IPS-NIHi7 (cell line): ENCODE measurements at regions not wholly inside any gene's neighbourhood (a gene's known extent, or its start where the extent isn't known, plus 50 kb on each side); places are given as distances from the start of the nearest gene placed in this dataset.

Source experiments
- DNase-seq: peaks from one replicate; pipeline ENCODE4 v3.0.0; 2012; ENCODE audit warnings: mixed read lengths; ENCODE audit errors: extremely low spot score

DNA sequence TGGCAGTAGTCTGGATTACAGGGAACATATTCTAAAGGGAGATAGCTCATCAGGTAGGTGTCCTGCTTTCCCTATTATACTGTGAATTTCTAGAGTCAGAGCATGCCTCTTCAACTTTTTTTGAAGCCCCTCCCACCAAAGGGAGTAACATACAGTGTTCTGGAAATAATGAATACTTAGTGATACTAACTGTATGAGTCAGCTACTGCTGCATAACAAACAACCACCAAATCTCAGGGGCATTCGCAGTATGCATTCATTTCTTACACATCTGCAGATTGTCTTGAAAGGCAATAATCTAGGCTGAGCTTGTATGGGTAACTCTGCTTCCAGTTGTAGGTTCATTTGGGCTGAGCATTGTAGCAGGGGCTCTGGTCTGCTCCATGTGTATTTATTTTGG is 409.7 kb upstream of the SPRED2 start:
- DNase-seq: no peak

DNA sequence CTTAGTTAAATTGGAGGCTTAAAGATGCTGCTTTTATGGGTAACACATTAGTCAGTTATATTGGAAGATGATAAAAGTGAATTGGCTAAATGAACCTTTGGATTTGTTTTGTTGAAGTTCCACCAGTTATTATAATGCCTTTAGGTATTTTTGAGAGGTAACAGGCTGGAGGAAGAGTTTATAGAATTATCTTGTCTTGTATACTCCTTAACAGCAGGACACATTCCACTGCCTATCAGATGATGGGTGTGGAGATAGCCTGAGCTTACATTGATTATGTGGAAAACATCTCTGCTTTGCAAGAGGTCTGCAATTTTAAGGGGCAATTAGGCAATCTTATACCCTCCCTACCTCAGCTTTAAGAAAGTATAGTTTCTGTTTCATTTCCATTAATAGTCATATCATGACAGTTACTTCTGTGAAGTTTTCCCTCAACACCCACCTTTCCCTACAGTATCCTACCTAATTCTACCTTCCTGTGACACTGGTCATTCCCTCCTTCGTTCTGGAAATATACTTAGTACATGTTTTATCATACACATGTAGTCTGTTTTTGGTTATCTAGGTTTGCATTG is 403.7 kb upstream of the SPRED2 start:
- no peak for DNase-seq

- DNase-seq: no peak
Measured at GRCh38 chr2:65834771-65835475, 402.5 kb upstream of the SPRED2 start.

GRCh38 chr2:65834062-65834461 is 401.7 kb upstream of the SPRED2 start:
- DNase-seq: peak; percentile 20

GRCh38 chr2:65831509-65831908 is 399.1 kb upstream of the SPRED2 start:
- DNase-seq: no peak

DNA sequence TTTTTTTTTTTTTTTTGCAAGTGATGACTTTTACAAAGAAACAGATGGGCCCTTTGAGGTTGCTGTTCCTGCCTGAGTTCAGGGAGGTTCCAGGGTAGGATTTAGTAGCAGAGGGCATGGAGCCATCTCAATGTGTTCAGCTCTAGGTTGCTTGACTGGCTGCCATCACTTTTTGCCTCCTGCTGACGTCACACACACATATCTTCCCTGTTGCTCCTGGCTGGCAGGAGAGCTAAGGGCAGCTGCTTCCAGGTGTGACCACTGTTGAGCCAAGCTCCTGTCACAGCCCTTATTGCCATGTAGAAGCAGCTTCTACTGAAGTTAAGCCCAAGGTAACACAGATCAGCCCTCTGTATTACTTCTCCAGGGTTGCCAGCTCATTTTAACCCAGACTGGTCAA is 394.2 kb upstream of the SPRED2 start:
- DNase-seq: no peak

DNA sequence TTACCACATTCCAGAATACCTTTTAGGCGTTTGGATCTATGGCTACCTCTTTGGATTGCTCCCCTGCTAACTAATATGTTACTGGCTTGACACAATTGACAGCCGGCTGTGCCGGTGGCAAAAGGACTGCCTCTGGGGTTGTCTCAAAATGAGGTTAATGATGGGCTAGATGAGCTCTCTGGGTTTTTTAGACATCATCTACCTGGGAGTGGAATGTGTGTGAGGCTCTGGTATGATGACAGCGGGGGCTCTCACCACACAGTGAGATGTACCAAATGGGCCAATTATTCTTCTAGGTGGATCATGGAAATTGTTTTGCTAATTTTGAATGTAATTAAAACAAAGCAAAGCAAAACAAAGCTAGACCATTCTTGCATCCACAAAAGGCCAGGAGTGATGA is 391.1 kb upstream of the SPRED2 start:
- no peak for DNase-seq

GRCh38 chr2:65820454-65820853 is 388.1 kb upstream of the SPRED2 start:
- no peak for DNase-seq

- DNase-seq: no peak
Measured at GRCh38 chr2:65819963-65820362, 387.6 kb upstream of the SPRED2 start.

GRCh38 chr2:65818873-65819451 is 386.6 kb upstream of the SPRED2 start:
- DNase-seq: no peak

GRCh38 chr2:65813631-65814173 is 381.3 kb upstream of the SPRED2 start:
- no peak for DNase-seq

GRCh38 chr2:65812887-65813286 is 380.5 kb upstream of the SPRED2 start:
- no peak for DNase-seq

GRCh38 chr2:65807942-65808341 is 375.5 kb upstream of the SPRED2 start:
- no peak for DNase-seq

GRCh38 chr2:65804777-65805176 is 372.4 kb upstream of the SPRED2 start:
- no peak for DNase-seq

- DNase-seq: no peak
Measured at GRCh38 chr2:65802298-65802942, 370.0 kb upstream of the SPRED2 start.

GRCh38 chr2:65800998-65801397 is 368.6 kb upstream of the SPRED2 start:
- DNase-seq: peak; percentile 53

- no peak for DNase-seq
Measured at GRCh38 chr2:65799141-65799854, 366.9 kb upstream of the SPRED2 start.

DNA sequence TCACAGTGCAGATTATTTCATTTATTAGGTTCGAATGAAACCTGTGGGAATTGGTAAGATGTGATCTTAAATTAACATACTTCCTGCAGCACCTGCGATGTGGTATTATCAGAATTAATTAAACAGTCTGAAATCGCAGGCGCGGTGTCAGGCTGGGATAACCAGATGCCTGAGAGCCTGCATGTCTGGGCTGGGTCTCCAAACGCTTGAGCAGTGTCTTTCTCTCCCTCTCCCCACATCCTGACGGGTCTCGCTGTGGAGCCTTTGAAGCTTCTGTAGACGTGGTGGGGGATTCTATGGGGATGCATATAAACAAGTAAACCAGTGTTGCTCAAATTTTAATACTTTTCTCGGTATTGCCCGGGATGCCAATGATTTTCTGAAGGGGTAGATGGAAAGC is 366.2 kb upstream of the SPRED2 start:
- no peak for DNase-seq

DNA sequence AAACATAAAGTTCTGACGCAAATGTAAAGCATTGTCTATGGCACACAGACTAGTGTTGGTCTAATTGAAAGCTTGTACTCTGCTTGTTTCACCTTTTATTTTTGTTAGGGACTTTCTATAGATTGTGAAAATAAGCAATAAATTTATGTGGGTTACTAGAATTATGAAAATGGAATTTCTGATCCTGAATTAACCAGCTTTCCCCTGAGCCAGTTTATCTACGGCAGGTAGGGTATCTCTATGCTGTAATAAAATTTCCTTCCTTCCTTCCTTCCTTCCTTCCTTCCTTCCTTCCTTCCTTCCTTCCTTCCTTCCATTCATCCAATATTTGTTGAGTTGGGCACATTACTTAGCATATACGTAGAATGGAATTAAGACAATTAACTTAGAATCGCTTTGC is 362.6 kb upstream of the SPRED2 start:
- no peak for DNase-seq

DNA sequence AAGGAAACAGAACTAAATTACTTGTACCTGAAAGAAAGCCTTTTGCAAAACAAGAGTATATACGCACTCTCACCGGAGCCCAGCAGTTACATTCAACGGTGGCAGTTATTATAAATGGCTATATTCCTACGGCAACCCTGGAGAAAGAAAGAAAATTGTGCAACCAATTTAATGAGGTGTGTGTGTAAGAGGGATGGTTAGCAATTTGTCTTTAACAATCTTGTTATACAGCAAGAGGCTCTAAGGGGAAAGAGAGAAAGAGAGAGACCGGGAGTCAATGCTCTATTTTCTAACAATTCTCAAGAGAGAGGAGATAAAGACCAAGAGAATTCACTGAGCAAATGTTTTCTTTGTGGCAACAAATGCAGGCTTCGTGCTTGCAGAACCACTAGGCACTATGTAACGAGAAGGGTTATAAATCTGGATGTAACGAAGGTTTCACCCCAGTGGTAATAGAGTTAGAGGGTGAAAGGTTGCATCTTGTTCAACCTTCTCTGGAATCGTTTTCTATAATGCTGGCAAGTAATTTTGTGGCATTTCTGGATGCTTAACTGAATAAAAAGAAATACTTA is 359.1 kb upstream of the SPRED2 start:
- no peak for DNase-seq

DNA sequence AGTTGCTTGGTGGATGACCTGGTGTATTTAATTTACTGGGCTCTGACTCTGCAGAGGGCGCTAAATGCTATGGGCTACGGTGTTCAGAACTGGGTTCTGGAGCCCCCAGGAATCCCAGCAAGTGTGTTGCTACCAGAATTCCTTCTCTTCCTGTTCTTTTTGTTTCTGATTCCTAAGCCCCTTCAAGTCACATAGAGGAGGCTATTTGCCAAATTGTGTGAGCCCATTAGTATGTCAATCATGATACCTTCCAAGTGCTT is 358.2 kb upstream of the SPRED2 start:
- DNase-seq: peak; percentile 43
